ENCODE measurements at regions not wholly inside any gene's neighbourhood (a gene's known extent, or its start where the extent isn't known, plus 50 kb on each side); places are given as distances from the start of the nearest gene placed in this dataset.
"Not testable (repeated sequence)": the region's sequence is repeated elsewhere in the genome, so short reads cannot be mapped to it uniquely, and the experiment has no call there.

- no peak overlapping the region for H3K27ac ChIP-seq
- TF ChIP-seq, protein P1, sequence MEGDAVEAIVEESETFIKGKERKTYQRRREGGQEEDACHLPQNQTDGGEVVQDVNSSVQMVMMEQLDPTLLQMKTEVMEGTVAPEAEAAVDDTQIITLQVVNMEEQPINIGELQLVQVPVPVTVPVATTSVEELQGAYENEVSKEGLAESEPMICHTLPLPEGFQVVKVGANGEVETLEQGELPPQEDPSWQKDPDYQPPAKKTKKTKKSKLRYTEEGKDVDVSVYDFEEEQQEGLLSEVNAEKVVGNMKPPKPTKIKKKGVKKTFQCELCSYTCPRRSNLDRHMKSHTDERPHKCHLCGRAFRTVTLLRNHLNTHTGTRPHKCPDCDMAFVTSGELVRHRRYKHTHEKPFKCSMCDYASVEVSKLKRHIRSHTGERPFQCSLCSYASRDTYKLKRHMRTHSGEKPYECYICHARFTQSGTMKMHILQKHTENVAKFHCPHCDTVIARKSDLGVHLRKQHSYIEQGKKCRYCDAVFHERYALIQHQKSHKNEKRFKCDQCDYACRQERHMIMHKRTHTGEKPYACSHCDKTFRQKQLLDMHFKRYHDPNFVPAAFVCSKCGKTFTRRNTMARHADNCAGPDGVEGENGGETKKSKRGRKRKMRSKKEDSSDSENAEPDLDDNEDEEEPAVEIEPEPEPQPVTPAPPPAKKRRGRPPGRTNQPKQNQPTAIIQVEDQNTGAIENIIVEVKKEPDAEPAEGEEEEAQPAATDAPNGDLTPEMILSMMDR (IDR thresholded peaks at IDR 0.05): no peak
- TF ChIP-seq ZFX (IDR thresholded peaks at IDR 0.05; ENCODE audit: borderline replicate concordance): no peak
Observed at GRCh38 chr5:18534119-18534518, 899.9 kb downstream of the TAF11L14 start.

GRCh38 chr5:18535753-18536152 lies 901.5 kb downstream of the TAF11L14 start:
- H3K27ac ChIP-seq: not testable (repeated sequence)

GRCh38 chr5:18544421-18544820 lies 910.2 kb downstream of the TAF11L14 start:
- no peak for TF ChIP-seq ZFX (IDR thresholded peaks at IDR 0.05; ENCODE audit: borderline replicate concordance)
- TF ChIP-seq, protein P1 (IDR thresholded peaks at IDR 0.05): no peak
- H3K27ac ChIP-seq: no peak overlapping the region

- no peak overlapping the region for H3K27ac ChIP-seq
- TF ChIP-seq, protein P1 (IDR thresholded peaks at IDR 0.05): no peak
- TF ChIP-seq ZFX (IDR thresholded peaks at IDR 0.05; ENCODE audit: borderline replicate concordance): no peak
Observed at GRCh38 chr5:18546591-18546990, 912.3 kb downstream of the TAF11L14 start.

GRCh38 chr5:18551716-18552115 lies 917.5 kb downstream of the TAF11L14 start:
- TF ChIP-seq, protein P1 (IDR thresholded peaks at IDR 0.05): no peak
- no peak for TF ChIP-seq ZFX (IDR thresholded peaks at IDR 0.05; ENCODE audit: borderline replicate concordance)
- H3K27ac ChIP-seq: no peak overlapping the region

GRCh38 chr5:18553269-18553668 lies 919.0 kb downstream of the TAF11L14 start:
- H3K27ac ChIP-seq: no peak overlapping the region
- TF ChIP-seq ZFX (IDR thresholded peaks at IDR 0.05; ENCODE audit: borderline replicate concordance): no peak
- TF ChIP-seq, protein P1 (IDR thresholded peaks at IDR 0.05): no peak

DNA sequence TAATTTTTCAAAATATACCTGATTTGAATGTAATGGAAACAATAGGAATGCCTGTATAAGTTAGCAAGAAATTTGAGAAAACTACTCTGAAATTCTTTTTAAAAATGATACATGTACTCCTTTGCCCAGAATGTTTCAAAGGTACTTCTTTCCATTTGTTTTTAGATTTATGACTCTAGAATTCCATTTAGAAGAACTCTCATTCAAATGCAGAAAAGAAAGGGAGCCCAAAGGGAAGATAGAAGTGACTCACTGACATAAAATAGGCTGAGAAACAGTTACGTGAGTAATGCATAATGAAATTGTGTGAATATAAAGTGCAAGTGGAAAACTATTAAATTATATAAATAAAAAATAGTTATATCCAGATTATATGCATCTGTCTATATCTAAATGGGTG lies 926.3 kb downstream of the TAF11L14 start:
- no peak for TF ChIP-seq ZFX (IDR thresholded peaks at IDR 0.05; ENCODE audit: borderline replicate concordance)
- TF ChIP-seq, protein P1 (IDR thresholded peaks at IDR 0.05): no peak
- no peak overlapping the region for H3K27ac ChIP-seq

- no peak overlapping the region for H3K27ac ChIP-seq
- TF ChIP-seq, protein P1 (IDR thresholded peaks at IDR 0.05): no peak
- no peak for TF ChIP-seq ZFX (IDR thresholded peaks at IDR 0.05; ENCODE audit: borderline replicate concordance)
Observed at GRCh38 chr5:18563853-18564252, 929.6 kb downstream of the TAF11L14 start.

Data from 22Rv1 (cell line).